IMR-90 (cell line): ENCODE measurements at regions not wholly inside any gene's neighbourhood (a gene's known extent, or its start where the extent isn't known, plus 50 kb on each side); places are given as distances from the start of the nearest gene placed in this dataset.

Source experiments
- ATAC-seq: fragments of 200-7000 bp; cut with Tn5 transposase; 2 replicates; pipeline ENCODE4 v1.9.1; 2020; ENCODE audit warnings: low read depth, mild to moderate bottlenecking, moderate library complexity
- BruUV-seq: library from RNA; stranded (reverse); fragments of 400-500 nt; replicated peaks from 2 replicates; lab custom pipeline; 2021; lab: Mats Ljungman, UMichigan
- CTCF ChIA-PET: fragments of 300-600 bp; formaldehyde crosslinking; extraction: SDS; loops from one replicate; lab custom pipeline; 2021; ENCODE audit warnings: antibody characterized with exemption; lab: Yijun Ruan, JAX
- POLR2A ChIA-PET: fragments of 300-600 bp; sonication (Branson Sonifier 250); formaldehyde crosslinking; loops from one replicate; lab custom pipeline; 2022; ENCODE audit warnings: antibody characterized with exemption; ENCODE audit not compliant: unreplicated experiment; lab: Charles Lee
- DNase-seq: peaks from one replicate; pipeline ENCODE4 v3.0.0; 2013
- H2AFZ ChIP-seq: replicated peaks from 2 replicates; pipeline ENCODE3; 2013; ENCODE audit warnings: low read length, mild to moderate bottlenecking; ENCODE audit not compliant: poor library complexity
- H2AK5ac ChIP-seq: 2 replicates; pipeline ENCODE4 v1.6.1; 2013; ENCODE audit warnings: low read depth, low read length, inconsistent platforms
- H2AK9ac ChIP-seq: replicated peaks from 2 replicates; pipeline ENCODE3; 2013; ENCODE audit warnings: mild to moderate bottlenecking, low read depth, low read length, moderate library complexity; ENCODE audit not compliant: poor library complexity
- H2BK120ac ChIP-seq: 2 replicates; pipeline ENCODE4 v1.6.1; 2013; ENCODE audit warnings: low read depth, low read length, inconsistent platforms
- H2BK15ac ChIP-seq: 3 replicates; pipeline ENCODE4 v1.6.1; 2013; ENCODE audit warnings: low read depth, low read length, inconsistent platforms
- H2BK20ac ChIP-seq: 2 replicates; pipeline ENCODE4 v1.6.1; 2013; ENCODE audit warnings: low read depth, mild to moderate bottlenecking, inconsistent platforms, low read length, moderate library complexity
- H2BK5ac ChIP-seq: 2 replicates; pipeline ENCODE4 v1.6.1; 2013; ENCODE audit warnings: mild to moderate bottlenecking, low read depth, low read length, inconsistent platforms; ENCODE audit not compliant: poor library complexity, severe bottlenecking
- H3K14ac ChIP-seq: replicated peaks from 2 replicates; pipeline ENCODE4 v1.6.1; 2013; ENCODE audit warnings: low read depth, low read length, inconsistent platforms
- H3K18ac ChIP-seq: 2 replicates; pipeline ENCODE4 v1.6.1; 2013; ENCODE audit warnings: low read depth, low read length, control low read depth
- H3K23ac ChIP-seq: 2 replicates; pipeline ENCODE4 v1.6.1; 2013; ENCODE audit warnings: low read depth, low read length, inconsistent platforms
- H3K27ac ChIP-seq: 2 replicates; pipeline ENCODE4 v1.5.1; 2013; ENCODE audit warnings: mild to moderate bottlenecking, control low read depth, low read length; ENCODE audit not compliant: insufficient read depth
- H3K27me3 ChIP-seq: 2 replicates; pipeline ENCODE4 v1.6.1; 2013; ENCODE audit warnings: low read length; ENCODE audit not compliant: control insufficient read depth, insufficient read depth
- H3K36me3 ChIP-seq: 2 replicates; pipeline ENCODE4 v1.6.1; 2013; ENCODE audit warnings: low read length, mixed read lengths; ENCODE audit not compliant: control insufficient read depth, insufficient read depth
- H3K4ac ChIP-seq: 2 replicates; pipeline ENCODE4 v1.6.1; 2013; ENCODE audit warnings: low read depth, low read length, inconsistent platforms
- H3K4me1 ChIP-seq: 2 replicates; pipeline ENCODE4 v1.6.1; 2013; ENCODE audit warnings: low read length, mixed read lengths; ENCODE audit not compliant: control insufficient read depth, insufficient read depth
- H3K4me2 ChIP-seq: 2 replicates; pipeline ENCODE4 v1.6.1; 2013; ENCODE audit warnings: low read depth, mild to moderate bottlenecking, control low read depth, low read length, moderate library complexity
- H3K4me3 ChIP-seq: 2 replicates; pipeline ENCODE4 v1.5.1; 2013; ENCODE audit warnings: low read depth, mild to moderate bottlenecking, control low read depth, low read length, moderate library complexity; ENCODE audit not compliant: insufficient read depth
- H3K56ac ChIP-seq: 2 replicates; pipeline ENCODE4 v1.6.1; 2013; ENCODE audit warnings: low read length, inconsistent platforms; ENCODE audit not compliant: insufficient read depth; ENCODE audit errors: extremely low read depth
- H3K79me1 ChIP-seq, 2 experiments: 2 replicates each; pipeline ENCODE4 v1.6.1; 2013; ENCODE audit warnings: low read length in 2 of 2, inconsistent platforms in 1 of 2, low read depth in 1 of 2
- H3K9ac ChIP-seq: 2 replicates; pipeline ENCODE4 v1.6.1; 2013; ENCODE audit warnings: low read depth, low read length, control low read depth
- H3K9me1 ChIP-seq: 2 replicates; pipeline ENCODE4 v1.6.1; 2013; ENCODE audit warnings: low read length, inconsistent platforms; ENCODE audit not compliant: insufficient read depth
- H3K9me3 ChIP-seq: 2 replicates; pipeline ENCODE4 v1.6.1; 2013; ENCODE audit warnings: low read length; ENCODE audit not compliant: control insufficient read depth, insufficient read depth
- H4K20me1 ChIP-seq: 2 replicates; pipeline ENCODE4 v1.6.1; 2013; ENCODE audit warnings: low read length, inconsistent platforms; ENCODE audit not compliant: insufficient read depth
- H4K5ac ChIP-seq: 2 replicates; pipeline ENCODE4 v1.6.1; 2013; ENCODE audit warnings: mild to moderate bottlenecking, low read depth, low read length, control low read depth
- H4K8ac ChIP-seq, 2 experiments: 2 replicates each; pipeline ENCODE4 v1.6.1; 2013; ENCODE audit warnings: low read depth in 2 of 2, low read length in 2 of 2, control low read depth in 1 of 2, inconsistent platforms in 1 of 2
- H4K91ac ChIP-seq: 2 replicates; pipeline ENCODE4 v1.6.1; 2013; ENCODE audit warnings: low read depth, low read length, inconsistent platforms; ENCODE audit not compliant: insufficient read depth
- BHLHE40 ChIP-seq: fragments of 150-350 bp; IDR thresholded peaks from 2 replicates; pipeline ENCODE4 v1.6.1; 2016; ENCODE audit warnings: mild to moderate bottlenecking, low read depth, low read length
- CHD1 ChIP-seq: IDR thresholded peaks from 2 replicates; pipeline ENCODE4 v1.6.1; 2012; ENCODE audit warnings: low read depth, low read length, improper control_type of control experiment
- MAFK ChIP-seq: IDR thresholded peaks from 2 replicates; pipeline ENCODE4 v1.6.1; 2012; ENCODE audit warnings: low read depth, low read length, improper control_type of control experiment
- MAZ ChIP-seq: IDR thresholded peaks from 2 replicates; pipeline ENCODE4 v1.6.1; 2012; ENCODE audit warnings: low read depth, mild to moderate bottlenecking, low read length, improper control_type of control experiment, moderate library complexity, borderline replicate concordance
- NFE2L2 ChIP-seq: fragments of 150-350 bp; IDR thresholded peaks from 2 replicates; pipeline ENCODE4 v1.6.1; 2016; ENCODE audit warnings: low read depth, mild to moderate bottlenecking, low read length
- RAD21 ChIP-seq: IDR thresholded peaks from 2 replicates; pipeline ENCODE4 v1.6.1; 2012; ENCODE audit warnings: low read length, improper control_type of control experiment
- SMC3 ChIP-seq: fragments of 150-350 bp; IDR thresholded peaks from 2 replicates; pipeline ENCODE4 v1.6.1; 2016; ENCODE audit warnings: low read depth, mild to moderate bottlenecking, antibody characterized with exemption, low read length, moderate library complexity
- WGBS, 2 experiments: methylation state at CpG; one replicate each; pipeline versions ENCODE4 v1.1.5 to v1.1.7; 2013; ENCODE audit warnings: missing lambda C conversion rate in 2 of 2; ENCODE audit not compliant: insufficient read length in 1 of 2; ENCODE audit errors: extremely low coverage in 2 of 2; 5-methylcytosine and 5-hydroxymethylcytosine counted together
- dilution Hi-C: fragments of 300-500 bp; cut with HindIII; formaldehyde crosslinking; loops from one replicate; pipeline ENCODE4 v1.14.3; 2018; ENCODE audit warnings: low sequenced_read_pairs; ENCODE audit not compliant: unreplicated experiment
- in situ Hi-C: fragments of 300-500 bp; cut with MboI; formaldehyde crosslinking; loops from 3 replicates; pipeline ENCODE4 v1.14.3; 2019; ENCODE audit warnings: low sequenced_read_pairs, inconsistent platforms, mixed read lengths
- intact Hi-C: fragments of 100-400 bp; cut with micrococcal nuclease; formaldehyde crosslinking; loops from 2 replicates; pipeline ENCODE4 v1.10.0; 2022
- TF ChIP-seq, protein P1 (sequence below): fragments of 150-350 bp; IDR thresholded peaks from 2 replicates; pipeline ENCODE4 v1.6.1; 2017; ENCODE audit warnings: mild to moderate bottlenecking, antibody characterized with exemption, low read length, low read depth

DNA sequence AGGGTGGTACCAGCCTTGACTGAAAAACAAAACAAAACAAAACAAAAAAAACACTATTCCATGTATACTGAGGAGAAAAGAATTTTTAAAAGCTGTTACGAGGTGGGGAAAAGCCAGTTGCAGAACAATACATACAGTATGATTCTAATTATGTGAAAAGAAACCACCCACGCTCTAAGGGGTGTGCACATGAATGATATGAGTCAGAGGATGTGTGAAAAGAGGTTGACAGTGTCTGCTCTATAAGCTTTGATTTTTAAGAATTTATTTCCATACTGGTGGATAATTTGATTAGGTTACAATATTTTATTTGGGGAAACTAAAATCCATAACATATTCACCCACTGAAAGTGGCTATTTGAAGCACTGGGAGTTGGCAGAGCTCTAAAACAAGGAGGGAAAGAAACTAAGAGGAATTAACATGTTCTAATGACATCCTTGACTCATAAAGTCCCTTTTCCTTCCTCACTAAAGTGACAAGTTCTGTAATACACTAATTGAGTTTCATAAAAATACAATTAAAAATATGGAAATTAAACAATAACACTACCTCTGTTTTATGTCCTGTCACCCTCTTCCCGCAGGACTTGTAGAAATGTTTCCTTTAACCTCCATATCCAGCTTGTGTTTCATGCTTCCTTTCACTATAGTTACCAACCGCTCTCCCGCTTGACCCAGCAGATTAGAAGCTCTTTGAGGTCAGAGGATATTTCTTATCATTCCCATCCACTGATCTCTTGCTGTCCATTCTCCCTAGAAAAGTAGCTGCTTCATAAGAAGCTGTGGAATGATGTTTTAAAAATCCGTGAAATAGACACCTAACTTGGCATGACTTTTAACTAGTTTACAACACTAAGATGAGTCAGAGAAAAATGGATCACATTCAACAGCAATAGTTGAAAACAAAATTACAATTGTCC is 118.6 kb upstream of the CCDC28A start (continued):
- TF ChIP-seq NFE2L2, result no peak

DNA sequence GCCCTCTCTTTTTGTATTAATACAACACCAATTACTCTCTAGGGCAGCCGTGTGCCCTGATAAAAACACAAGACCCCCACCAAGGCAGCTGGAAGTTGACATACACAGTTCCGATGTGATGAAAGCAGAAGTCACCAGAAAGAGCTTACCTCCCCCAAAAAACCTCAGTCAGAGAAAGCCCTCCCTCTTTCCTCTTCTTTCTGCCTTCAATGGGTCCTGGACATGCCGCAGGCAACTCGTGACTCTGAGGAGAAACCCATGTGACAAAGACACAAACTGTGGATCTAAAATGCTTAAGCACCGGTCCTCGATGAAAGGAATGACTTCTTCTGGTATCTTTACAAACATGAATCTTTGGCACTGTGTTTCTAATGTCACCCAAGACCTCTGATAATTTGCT is 117.7 kb upstream of the CCDC28A start:
- H3K14ac ChIP-seq, result no peak overlapping the region
- H3K4me2 ChIP-seq, result no peak overlapping the region
- H3K4me3 ChIP-seq, result no peak overlapping the region
- H3K9ac ChIP-seq, result no peak overlapping the region
- H3K18ac ChIP-seq, result no peak overlapping the region
- no peak overlapping the region for H2AFZ ChIP-seq
- no peak overlapping the region; the same call in 2 of the 3 replicates for H2BK15ac ChIP-seq
- dilution Hi-C loops (no loop called here), in situ Hi-C loops (no loop called here), intact Hi-C loops (no loop called here)
- H3K9me3 ChIP-seq, result no peaks in the 10 kb centered on the region
- 100% methylated on average over 4 of the region's 6 CpGs; no CpG with 5 or more reads in 1 of the 2 experiments for WGBS, 2 experiments
- TF ChIP-seq RAD21, result no peak
- TF ChIP-seq, protein P1, sequence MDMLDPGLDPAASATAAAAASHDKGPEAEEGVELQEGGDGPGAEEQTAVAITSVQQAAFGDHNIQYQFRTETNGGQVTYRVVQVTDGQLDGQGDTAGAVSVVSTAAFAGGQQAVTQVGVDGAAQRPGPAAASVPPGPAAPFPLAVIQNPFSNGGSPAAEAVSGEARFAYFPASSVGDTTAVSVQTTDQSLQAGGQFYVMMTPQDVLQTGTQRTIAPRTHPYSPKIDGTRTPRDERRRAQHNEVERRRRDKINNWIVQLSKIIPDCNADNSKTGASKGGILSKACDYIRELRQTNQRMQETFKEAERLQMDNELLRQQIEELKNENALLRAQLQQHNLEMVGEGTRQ, result no peak
- TF ChIP-seq BHLHE40, result no peak
- no peak for TF ChIP-seq CHD1
- TF ChIP-seq MAFK, result no peak
- no peak for TF ChIP-seq NFE2L2
- TF ChIP-seq MAZ, result no peak
- no peak for TF ChIP-seq SMC3
- H2AK9ac ChIP-seq, result no peak overlapping the region
- H4K5ac ChIP-seq, result no peak overlapping the region
- no peak for DNase-seq
- no peaks in the 10 kb centered on the region for H4K20me1 ChIP-seq
- no peak overlapping the region for H2AK5ac ChIP-seq
- no peaks in the 10 kb centered on the region for H3K36me3 ChIP-seq
- peak overlapping the region; percentile 51 for H3K23ac ChIP-seq
- H3K56ac ChIP-seq, result no peak overlapping the region
- H4K91ac ChIP-seq, result no peak overlapping the region
- ChIA-PET CTCF (interaction anchor here (0.8 kb wide), 1 partner anchor 8 kb away, joined by 3 read pairs; no protein-coding TSS in a partner anchor), POLR2A (no interaction called here)
- peaks cover 4% of the 10 kb centered on the region; the same call in 1 of the 2 replicates for H3K9me1 ChIP-seq
- H2BK5ac ChIP-seq, result no peak overlapping the region
- no peak overlapping the region for H3K27ac ChIP-seq
- peaks cover 2% of the 10 kb centered on the region; the same call in 1 of the 2 replicates for H3K4me1 ChIP-seq
- H3K79me1 ChIP-seq, result peaks cover 7 to 33% of the 10 kb centered on the region in 2 experiments
- BruUV-seq, result no TSS peak
- H3K4ac ChIP-seq, result peak overlapping the region; percentile 38; the same call in 1 of the 2 replicates
- no peak overlapping the region for H2BK120ac ChIP-seq
- no peak for ATAC-seq
- H4K8ac ChIP-seq, result peak overlapping the region in 1 of 2 experiments; percentile 37; a peak in 1 of 4 replicates
- no peak overlapping the region for H2BK20ac ChIP-seq
- no peaks in the 10 kb centered on the region for H3K27me3 ChIP-seq
